Mesothelial cell of epicardium (in vitro differentiated cells): ENCODE measurements at regions not wholly inside any gene's neighbourhood (a gene's known extent, or its start where the extent isn't known, plus 50 kb on each side); places are given as distances from the start of the nearest gene placed in this dataset.

Experiments used
- DNase-seq, 2 experiments: peaks; one replicate each; pipeline ENCODE4 v3.0.0; 2021; ENCODE audit warnings: low spot score in 2 of 2; ENCODE audit not compliant: unreplicated experiment in 2 of 2
- H3K27ac Mint-ChIP-seq: 2 replicates; pipeline ENCODE4 v1.8.0; 2021; ENCODE audit warnings: mixed read lengths
- H3K27me3 Mint-ChIP-seq: 2 replicates; pipeline ENCODE4 v1.8.0; 2021; ENCODE audit warnings: low read depth, mixed read lengths
- H3K36me3 Mint-ChIP-seq: 2 replicates; pipeline ENCODE4 v1.8.0; 2021; ENCODE audit warnings: mixed read lengths
- H3K4me1 Mint-ChIP-seq: 2 replicates; pipeline ENCODE4 v1.8.0; 2021; ENCODE audit warnings: mixed read lengths
- H3K4me3 Mint-ChIP-seq: 2 replicates; pipeline ENCODE4 v1.8.0; 2021; ENCODE audit warnings: mild to moderate bottlenecking, moderate library complexity, mixed read lengths
- H3K9me3 Mint-ChIP-seq: 2 replicates; pipeline ENCODE4 v1.8.0; 2021; ENCODE audit warnings: mixed read lengths
- CTCF ChIP-seq: fragments of 200-600 bp; sonication (generic); IDR thresholded peaks from one replicate; pipeline ENCODE4 v1.5.0; 2021; ENCODE audit warnings: antibody characterized with exemption; ENCODE audit not compliant: unreplicated experiment

GRCh38 chr16:51458356-51459140 lies 307.5 kb upstream of the SALL1 start:
- no peak overlapping the region for H3K4me3 Mint-ChIP-seq

GRCh38 chr16:51457775-51458174 lies 306.7 kb upstream of the SALL1 start:
- Mint-ChIP-seq H3K4me1 (no peaks in the 10 kb centered on the region), H3K27me3 (peaks cover 10% of the 10 kb centered on the region), H3K9me3 (no peaks in the 10 kb centered on the region), H3K36me3 (no peaks in the 10 kb centered on the region), H3K4me3 (no peak overlapping the region), H3K27ac (no peak overlapping the region)
- no peak for DNase-seq
- TF ChIP-seq CTCF = no peak

More at GRCh38 chr16:51458356-51459140, 307.5 kb upstream of the SALL1 start:
- H3K27ac Mint-ChIP-seq = no peak overlapping the region
- no peak for DNase-seq
- TF ChIP-seq CTCF = no peak
- H3K4me1 Mint-ChIP-seq = no peaks in the 10 kb centered on the region
- no peaks in the 10 kb centered on the region for H3K9me3 Mint-ChIP-seq
- H3K36me3 Mint-ChIP-seq = no peaks in the 10 kb centered on the region
- H3K27me3 Mint-ChIP-seq = peaks cover 10% of the 10 kb centered on the region

- Mint-ChIP-seq H3K9me3 (no peaks in the 10 kb centered on the region), H3K4me3 (no peak overlapping the region), H3K27ac (no peak overlapping the region), H3K27me3 (peaks cover 10% of the 10 kb centered on the region), H3K4me1 (no peaks in the 10 kb centered on the region), H3K36me3 (no peaks in the 10 kb centered on the region)
- no peak for DNase-seq
- no peak for TF ChIP-seq CTCF
Observed at GRCh38 chr16:51455398-51455797, 304.3 kb upstream of the SALL1 start.

- no peak overlapping the region for H3K4me3 Mint-ChIP-seq
- TF ChIP-seq CTCF = no peak
- H3K36me3 Mint-ChIP-seq = no peaks in the 10 kb centered on the region
- no peaks in the 10 kb centered on the region for H3K9me3 Mint-ChIP-seq
- H3K27ac Mint-ChIP-seq = no peak overlapping the region
- no peaks in the 10 kb centered on the region for H3K4me1 Mint-ChIP-seq
- DNase-seq = no peak
- peaks cover 8% of the 10 kb centered on the region for H3K27me3 Mint-ChIP-seq
Observed at GRCh38 chr16:51453251-51453650, 302.2 kb upstream of the SALL1 start.

- no peaks in the 10 kb centered on the region for H3K4me1 Mint-ChIP-seq
- DNase-seq = no peak
- no peaks in the 10 kb centered on the region for H3K36me3 Mint-ChIP-seq
- no peaks in the 10 kb centered on the region for H3K9me3 Mint-ChIP-seq
- no peak overlapping the region for H3K27ac Mint-ChIP-seq
- H3K4me3 Mint-ChIP-seq = no peak overlapping the region
- TF ChIP-seq CTCF = no peak
- H3K27me3 Mint-ChIP-seq = peaks cover 9% of the 10 kb centered on the region
Observed at GRCh38 chr16:51450909-51451308, 299.8 kb upstream of the SALL1 start.

- Mint-ChIP-seq H3K4me1 (no peaks in the 10 kb centered on the region), H3K27ac (no peak overlapping the region), H3K4me3 (no peak overlapping the region), H3K36me3 (no peaks in the 10 kb centered on the region), H3K27me3 (peaks cover 6% of the 10 kb centered on the region), H3K9me3 (no peaks in the 10 kb centered on the region)
- no peak for TF ChIP-seq CTCF
- no peak for DNase-seq
Observed at GRCh38 chr16:51450376-51450775, 299.3 kb upstream of the SALL1 start.
